Stimulated activated naive CD4-positive, alpha-beta T cell (primary cell): ENCODE measurements at regions not wholly inside any gene's neighbourhood (a gene's known extent, or its start where the extent isn't known, plus 50 kb on each side); places are given as distances from the start of the nearest gene placed in this dataset.
"Not testable (repeated sequence)": the region's sequence is repeated elsewhere in the genome, so short reads cannot be mapped to it uniquely, and the experiment has no call there.

Experiments used
- DNase-seq, 6 experiments: peaks; one replicate each; lab custom pipeline; 2025; lab: John Stamatoyannopoulos, UW

DNA sequence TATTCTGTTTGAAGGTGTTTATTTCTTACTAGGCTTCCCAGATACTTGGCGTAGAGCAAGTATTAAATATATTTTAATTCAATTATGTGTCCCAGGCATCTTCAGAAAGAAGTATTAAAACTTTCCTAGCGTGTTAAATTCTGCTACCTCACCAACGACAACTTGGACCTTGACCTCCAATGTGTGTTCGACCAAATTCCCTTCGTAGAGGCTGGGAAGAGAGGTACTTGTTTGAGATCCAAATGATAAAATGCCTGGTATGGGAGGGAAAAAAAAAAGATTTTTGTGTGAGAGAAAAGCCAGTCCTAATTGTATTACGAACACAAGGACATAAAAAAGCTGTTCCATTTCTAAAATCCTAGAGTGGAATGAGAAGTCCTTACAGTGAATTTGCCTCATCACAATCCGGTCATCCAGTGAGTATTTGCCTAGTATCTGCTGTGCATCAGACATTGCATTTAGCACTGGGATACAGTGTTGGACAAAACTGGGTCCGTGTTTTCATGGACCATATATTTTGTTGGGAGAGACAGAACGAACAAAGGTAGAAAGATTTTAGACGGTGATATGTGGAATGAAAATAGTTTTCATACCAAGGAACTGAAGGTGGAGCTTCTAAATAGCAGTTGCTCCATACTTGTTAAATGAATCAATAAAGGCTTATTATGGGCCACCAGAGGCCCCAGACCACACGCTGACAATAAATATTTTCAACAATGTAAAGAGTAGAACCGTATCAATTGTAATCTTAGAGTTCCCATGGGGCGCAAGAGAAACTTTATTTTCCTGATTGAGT is 103.1 kb downstream of the KIF4B start:
- DNase-seq: no peak

DNA sequence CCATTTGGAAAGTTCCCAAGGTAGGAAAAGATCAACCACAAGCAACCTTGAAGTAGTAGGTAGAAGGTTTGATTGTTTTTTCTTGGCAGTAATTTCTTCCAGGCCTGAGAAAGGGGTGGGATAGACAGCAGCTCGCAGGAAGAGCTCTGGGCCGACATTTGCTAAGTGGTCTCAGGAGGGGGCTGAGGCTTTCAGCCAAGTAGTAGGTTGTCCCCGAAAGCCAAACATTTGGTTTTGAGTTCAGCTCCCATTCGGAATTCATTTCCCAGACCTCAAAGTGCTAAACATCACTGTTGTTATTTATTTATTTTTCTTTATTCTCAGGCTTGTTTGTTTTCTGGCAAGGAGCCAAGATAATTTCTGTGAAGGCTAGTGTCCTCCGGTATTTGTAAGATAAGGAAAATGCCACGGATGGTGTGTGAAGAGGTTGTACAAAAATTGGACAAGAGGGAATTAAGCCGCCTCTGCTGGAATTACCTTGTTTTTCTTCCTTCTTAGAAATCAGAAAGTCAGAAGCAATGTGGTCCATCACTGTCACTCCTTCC is 112.1 kb downstream of the KIF4B start:
- no peak for DNase-seq

DNA sequence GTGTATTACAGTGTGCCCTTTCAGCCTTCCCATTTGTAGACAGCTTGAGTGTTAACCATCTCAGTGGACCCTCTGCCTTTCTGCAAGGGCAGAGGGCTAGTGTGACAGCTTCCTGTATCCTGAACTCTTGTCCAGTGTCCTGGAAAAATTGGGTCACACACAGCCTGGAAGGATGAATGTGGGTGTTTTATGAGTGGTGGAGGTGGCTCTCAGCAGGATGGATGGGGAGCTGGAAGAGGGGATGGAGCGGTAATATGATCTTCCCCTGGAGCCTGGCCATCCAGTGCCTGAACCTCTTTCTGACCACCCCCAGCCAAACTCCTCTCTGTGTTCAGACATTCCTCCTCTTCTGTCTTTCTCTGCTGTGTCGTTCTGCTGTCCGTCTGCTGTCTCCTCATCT is 113.0 kb downstream of the KIF4B start:
- no peak for DNase-seq

DNA sequence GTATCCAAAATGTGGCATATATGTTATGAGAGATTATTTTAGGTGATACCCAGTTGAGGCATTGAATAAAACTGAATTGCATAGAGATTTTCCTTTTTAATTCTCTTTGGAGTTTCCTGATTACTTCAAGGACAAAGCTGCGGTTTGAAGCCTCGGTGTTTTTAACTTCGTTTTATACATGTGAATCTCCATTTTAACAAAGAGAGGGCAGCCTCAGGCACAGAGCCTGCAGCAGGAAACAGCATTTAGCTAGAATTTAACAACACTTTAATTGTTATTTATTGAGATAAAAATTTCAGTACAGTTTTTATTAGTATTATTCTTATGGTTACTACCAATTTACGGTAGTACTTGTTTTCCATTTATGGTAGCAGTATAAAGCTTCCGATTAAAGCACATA is 114.0 kb downstream of the KIF4B start:
- DNase-seq: no peak

DNA sequence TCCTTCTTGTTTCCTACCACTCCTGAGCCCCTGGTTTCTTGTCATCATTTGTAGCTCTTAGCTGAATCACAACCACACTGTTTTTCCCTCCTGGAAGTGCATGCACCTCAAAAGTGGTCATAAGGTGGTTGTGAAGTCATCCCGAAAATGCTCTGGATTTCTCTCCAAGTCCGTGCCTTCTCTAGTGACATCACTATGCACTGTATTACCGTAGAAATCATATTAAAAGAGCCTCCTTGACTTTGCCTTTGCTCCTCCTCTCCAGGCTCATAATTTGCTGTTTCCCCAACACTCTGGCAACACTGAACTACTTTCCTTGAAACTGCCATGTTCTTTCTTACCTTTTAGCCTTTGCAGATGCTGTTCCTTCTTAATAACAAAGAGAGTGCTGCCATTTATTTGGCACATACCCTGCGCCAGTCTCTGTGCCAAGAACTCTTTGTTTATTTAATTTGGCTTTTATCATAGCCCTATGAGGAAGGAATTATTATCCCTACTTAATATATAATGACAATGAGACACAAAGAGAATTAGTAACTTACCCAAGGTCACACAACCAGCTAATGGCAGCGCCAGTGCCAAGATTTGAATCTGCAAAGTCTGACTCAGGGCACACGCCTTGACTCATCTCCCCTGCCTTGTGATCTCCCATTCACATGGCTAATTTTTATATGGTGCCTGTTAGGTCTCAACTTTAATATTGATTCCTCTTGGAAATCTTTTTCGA is 115.4 kb downstream of the KIF4B start:
- no peak for DNase-seq

DNA sequence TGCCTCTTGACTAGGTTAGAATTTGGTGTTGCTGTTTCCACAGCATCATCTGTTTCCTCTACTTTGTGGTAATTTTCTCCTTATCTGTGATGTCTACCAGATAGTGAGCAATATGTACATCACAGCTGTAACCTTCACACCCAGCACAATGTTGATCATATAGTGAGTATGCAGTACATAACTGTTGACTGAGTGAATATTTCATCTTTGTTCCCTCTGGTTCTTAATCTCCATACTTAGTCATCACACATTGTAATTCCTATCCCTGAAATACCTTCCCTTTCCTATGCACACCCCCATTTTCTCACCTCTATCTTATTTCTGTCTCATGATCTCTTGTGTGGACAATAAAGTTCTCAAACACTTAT is 115.9 kb downstream of the KIF4B start:
- no peak for DNase-seq

DNA sequence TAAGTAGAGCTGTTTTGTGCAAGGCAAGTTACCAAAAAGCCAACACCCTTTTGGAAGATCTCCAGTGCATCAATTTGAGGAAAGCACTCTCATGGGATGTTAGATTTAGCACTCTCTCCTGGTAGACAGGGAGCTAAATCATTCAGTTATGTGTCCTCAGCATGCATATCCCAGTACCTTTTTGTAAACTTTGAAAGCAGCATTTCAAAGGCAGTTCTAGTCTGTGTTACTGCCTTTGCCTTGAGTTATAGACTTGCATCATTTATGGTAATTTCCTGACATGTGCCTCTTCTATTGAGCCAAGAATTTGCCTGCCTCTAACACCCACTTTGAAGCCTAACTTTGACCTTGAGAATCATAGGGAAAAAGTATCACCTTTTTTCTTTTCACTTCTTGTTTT is 120.6 kb downstream of the KIF4B start:
- DNase-seq: no peak

DNA sequence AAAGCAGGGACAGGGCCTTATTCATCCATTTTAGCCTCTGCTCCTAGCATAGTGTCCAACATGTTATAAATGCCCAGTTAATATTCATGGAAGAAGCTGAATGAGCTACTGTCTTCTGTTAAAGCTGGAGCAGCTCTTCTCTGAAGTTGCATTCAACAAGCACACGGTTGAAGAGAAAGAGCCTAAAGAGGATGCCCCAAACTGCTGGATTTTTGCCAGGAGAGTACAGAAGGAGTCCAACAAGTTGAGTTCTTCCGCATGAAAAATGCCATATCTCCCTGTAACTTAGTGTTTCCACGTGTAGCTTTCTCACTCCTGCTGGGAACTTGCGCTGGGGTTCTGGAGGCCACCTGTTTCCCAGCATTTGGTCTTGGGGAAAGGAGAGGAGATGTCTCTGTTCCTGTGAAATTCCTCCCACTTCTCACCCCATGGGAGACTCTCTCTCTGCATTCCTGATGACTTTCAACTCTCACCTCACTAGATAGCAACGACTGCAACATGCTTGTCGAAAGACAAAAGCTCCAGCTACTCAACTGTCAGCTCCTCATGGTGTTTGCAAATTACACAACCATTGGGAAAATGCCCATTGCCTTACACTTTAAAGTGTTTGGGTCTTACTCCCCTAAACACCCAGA is 122.8 kb downstream of the KIF4B start:
- no peak for DNase-seq

DNA sequence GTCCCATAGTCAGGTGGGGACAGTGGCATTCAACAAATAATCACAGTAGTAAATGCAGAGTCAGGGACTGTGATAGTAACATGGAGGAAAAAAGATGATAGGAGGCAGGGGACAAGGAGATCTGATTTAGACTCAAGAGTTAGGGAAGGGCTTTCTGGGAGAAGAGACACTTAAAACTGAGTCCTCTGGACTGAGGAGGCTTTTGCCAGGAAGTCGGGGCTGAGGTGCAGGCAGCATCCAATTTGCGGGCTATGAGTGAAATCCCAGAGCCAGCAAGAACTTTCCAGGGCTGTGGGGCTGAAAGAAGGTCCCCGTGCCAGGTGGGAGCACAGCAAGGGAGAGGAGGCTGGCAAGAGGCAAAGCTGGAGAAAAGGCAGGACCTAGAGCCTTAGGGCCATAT is 124.1 kb downstream of the KIF4B start:
- no peak for DNase-seq

DNA sequence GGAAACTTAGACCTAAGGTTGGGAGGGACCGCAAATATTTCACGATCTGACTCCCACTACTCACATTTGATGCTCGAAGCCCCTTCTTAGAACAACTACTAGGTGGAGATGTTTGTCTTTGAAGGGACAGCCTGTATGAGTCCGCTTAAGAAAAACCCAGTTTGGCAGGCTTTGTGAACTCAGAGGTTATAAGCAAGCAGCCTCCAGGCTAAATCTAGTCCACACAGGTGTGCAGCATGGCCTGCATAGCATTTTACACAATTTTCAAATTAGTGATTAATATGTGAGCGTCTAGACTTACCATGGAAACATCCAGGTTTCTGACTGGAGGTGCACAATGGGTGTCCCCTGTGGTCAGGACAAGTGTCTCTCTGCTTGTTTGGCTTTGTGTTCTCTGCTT is 127.1 kb downstream of the KIF4B start:
- no peak for DNase-seq

DNA sequence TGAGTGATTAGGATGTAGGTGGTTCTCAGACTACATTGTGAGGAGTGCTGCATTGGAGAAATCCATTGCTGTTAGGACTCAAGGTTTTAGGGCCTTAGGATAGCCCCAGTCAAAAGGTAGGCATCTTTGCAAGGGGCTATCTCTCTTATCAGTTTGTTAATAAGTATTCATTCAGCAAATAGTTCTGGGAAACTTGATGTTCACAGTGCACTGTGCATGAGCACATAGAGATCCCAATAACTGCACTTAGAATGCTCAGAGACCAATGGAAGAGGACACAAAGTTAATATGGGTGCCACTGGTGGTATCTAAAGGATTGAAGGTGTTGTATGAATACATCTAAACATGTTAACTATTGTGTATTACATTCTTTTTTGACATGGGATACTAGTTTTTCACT is 131.4 kb downstream of the KIF4B start:
- no peak for DNase-seq

DNA sequence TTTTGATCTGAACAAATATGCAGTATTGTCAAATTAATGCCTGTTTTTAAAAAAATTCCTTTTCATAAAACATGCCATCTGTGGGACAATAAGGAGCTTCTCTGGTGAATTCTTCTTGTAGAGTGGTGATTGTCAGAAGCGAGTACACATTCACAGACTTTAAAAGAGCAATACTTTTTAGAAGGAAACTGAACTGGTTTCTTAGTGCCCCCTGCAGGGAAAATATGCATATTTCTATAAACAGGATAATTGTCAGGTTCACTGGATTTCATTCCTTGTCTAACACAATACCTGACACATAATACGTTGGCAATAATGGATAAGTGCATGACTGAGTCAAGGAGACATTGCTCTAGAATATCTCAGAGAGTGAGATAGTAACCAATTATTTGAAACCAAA is 133.7 kb downstream of the KIF4B start:
- DNase-seq: no peak

DNA sequence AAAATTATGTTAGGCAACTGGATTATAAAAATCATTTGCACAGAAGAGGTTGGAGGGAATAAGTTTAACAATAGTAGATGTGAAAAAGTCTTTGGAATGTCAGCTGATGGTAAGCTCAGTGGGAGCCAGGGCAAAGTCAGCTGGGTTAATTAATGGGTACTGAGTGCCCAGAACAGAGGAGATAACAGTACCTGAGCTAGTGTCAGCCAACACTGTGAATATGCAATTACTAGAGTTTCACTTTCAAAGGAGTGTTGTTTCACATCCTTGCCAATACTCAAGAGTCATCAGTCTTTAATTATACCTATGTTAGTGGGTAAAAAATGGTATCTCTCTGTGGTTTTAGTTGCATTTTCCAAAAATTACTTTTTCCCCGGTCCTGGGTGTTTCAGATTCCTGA is 135.1 kb downstream of the KIF4B start:
- DNase-seq: no peak

DNA sequence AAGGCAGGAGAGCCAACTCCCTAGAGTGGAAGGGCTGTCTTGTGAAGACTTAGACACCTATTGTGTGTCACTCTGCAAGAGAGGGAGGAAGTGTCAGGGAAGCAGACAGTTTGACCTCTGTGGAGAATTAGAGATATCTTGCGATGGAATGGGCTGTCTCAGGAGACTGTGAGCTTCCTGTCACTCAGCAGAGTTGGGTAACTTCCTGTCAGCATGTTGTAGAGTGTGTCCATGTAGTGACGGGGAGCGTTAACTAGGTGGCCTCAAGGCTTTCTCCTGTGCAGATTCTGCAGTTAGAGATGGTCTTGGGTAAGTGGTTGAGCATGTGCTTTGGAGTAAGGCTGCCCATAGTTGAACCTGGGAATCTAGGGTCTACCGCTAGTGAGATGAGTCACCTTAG is 136.5 kb downstream of the KIF4B start:
- DNase-seq: no peak

DNA sequence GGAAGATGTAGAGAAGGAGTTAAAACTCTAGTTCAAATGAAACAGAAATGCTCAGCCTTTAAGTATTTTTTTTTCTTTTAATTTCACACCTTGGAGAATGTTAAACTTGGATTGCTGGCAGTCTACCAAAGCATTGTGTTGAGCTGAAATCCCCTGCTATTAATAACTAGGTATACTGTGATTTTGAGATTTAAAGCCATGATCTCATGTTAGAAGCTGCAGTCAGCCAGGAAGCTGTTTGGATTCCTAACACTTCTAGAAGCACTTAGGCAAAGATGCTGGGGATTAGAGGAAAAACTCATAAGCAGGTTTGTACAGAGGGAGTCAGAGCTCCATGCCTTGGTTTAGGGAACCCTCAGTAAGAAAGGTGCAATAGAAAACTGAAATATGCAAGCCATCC is 141.4 kb downstream of the KIF4B start:
- DNase-seq: no peak

DNA sequence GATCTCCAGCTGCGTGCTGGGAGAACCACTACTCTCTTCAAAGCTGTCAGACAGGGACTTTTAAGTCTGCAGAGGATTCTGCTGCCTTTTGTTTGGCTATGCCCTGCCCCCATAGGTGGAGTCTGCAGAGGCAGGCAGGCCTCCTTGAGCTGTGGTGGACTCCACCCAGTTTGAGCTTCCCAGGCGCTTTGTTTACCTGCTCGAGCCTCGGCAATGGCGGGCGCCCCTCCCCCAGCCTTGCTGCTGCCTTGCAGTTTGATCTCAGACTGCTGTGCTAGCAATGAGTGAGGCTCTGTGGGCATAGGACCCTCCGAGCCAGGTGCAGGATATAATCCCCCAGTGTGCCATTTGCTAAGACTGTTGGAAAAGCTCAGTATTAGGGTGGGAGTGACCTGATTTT is 149.5 kb downstream of the KIF4B start:
- not testable (repeated sequence) for DNase-seq

DNA sequence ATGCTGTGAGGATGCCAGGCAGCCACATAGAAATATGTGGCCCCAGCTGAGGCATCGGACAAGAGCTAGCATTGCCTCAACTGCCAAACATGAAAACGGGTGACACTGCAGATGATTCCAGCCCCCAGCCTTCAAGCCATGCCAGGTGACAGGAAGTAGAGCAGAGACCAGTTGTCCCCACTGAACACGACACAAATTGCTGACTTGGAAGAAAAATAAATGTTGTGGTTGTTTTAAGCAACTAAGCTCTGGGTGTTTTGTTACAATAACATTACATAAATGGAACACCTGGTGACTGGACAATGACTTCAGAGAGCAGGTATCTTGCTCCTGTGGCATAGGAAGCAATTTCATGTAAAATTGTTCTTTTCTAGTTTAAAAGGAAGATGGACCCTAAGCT is 154.2 kb downstream of the KIF4B start:
- DNase-seq: no peak

DNA sequence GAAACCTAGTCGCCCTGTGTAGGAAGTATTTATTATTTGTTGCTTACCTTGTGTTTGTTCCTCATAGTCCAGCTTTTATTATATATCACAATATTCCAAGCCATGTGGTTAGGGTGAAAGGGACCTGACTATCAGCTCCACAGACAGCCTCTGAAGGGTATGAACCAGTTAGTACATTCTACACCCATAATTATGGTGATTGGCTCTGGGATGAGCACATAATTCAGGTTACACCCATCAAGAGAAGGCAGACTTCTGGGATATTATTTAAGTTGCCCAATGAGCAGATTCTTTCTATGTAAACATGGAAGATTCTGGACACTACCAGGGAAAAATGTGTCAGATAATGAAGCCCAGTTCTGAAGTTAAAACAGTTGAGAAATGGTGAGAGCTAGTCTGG is 168.0 kb downstream of the KIF4B start:
- DNase-seq: no peak

DNA sequence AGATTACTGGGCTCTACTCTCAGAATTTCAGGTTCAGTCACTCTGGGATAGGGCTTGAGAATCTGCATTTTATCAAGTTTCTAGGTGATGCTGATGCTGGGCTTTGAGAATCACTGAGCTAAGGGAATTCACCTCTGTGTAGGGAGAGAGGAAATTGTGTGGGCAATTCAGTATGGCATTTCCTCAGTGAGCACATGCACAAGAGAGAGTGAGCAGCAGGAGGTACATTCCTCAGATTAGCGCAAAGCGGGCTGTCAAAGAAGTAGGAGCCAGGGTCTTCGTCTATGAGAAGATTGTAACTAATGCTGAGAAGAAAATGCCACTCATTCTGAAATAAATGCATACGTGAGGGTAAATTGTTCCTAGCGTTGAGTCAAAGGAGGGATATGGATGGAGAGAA is 175.9 kb downstream of the KIF4B start:
- DNase-seq: no peak

DNA sequence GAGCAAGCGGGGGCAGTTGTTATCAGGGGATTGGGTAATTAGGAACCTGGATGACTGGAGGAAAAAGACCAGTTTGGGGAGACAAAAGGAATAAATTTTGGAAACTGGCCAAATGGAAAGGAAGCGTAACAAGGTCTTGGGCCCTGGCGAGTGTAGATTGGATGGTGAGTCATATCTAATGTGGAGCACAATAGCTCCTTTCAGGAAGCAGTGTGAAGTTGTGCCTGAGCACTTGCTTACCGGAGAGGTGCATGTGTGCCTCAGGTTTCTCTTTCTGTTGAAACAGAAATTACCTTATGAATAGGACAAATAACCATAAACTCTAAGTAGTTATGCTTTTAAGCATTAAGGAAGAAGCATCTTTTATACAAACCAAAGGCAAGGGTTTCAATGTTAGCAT is 176.4 kb downstream of the KIF4B start:
- no peak for DNase-seq

DNA sequence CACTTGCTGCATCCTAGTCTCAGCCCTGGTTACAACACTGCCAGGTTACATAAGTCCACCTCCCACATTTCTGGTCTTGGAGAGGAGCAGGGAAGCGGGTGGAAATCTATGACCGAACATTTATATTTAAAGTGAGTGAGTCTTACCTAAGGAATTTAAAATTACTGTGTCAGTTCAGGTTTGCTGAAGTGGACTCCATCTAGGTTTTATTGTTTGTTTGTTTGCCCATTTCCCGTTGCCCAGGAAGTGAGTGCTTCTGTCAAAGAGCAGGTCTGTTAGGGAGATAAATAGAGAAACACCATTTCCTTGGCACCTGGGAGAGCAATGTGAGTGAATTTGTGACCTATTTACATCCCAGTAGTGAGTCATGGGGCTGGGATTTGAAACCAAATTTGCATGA is 179.5 kb downstream of the KIF4B start:
- no peak for DNase-seq

DNA sequence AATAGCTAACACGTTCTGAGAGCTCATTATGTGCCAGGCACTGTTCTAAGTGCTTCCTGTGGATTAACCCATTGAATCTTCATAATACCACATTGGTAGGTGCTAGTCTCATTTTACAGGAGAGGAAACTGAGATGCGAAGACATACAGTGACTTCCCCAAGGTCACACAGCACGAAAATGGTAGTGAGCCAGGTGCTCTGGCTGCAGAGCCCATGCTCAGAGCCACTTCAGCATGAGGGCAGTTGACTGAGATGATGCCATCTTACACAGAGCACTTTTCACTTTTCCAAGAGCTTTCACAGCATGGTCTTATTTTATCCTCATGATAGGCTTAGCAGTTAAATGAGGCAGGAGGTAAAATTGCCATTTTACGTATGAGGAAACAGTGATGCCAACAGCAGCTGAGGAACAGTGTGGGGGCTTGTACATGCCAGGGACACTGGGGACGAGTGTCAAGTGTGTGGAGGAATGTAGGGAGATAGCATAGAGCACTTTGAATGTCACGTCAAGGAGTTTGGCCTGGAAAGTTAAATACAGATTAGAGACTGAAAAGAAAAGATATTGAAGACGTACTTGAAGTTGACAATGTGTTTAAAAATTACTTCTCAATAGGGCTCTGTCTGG is 180.0 kb downstream of the KIF4B start:
- no peak for DNase-seq

DNA sequence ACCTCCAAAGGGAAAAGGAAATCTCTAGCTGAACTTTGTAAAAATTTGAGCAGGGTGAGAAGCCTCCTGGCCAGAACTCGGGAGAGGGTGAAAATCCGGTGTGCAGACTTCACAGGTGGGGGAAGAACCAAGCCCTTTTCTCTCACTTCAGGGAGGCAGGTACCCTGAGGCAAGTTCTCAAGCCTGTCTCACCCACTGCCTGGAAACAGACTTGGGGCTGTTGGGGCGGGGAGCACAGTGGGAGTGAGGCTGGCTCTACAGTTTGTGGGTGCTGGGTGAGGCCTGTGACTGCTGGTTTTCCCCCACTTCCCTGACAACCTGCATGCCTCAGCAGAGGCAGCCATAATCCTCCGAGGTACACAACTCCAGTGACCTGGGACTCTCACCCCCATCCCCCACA is 187.1 kb downstream of the KIF4B start:
- DNase-seq: no peak
